ENCODE measurements at regions not wholly inside any gene's neighbourhood (a gene's known extent, or its start where the extent isn't known, plus 50 kb on each side); places are given as distances from the start of the nearest gene placed in this dataset.

DNA sequence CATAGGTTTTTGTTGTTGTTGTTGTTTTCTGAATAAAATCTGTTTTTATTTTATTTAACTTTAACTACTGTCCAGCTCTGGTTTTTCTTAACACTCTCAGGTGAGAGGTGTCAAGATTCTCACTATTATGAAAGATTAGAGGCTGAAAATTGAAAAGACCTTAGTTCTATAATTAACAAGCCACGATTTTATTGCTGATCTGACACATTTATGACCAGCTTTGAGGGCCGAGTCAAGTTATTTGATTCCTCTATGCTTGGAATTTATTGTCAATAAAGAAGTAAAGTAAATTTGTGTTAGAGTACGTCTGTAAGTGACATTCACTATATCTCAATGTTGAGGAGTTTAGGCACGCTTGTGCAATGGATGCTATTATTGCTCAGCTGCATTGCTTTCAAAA lies 808.8 kb downstream of the GALC start:
- TF ChIP-seq, protein P1, sequence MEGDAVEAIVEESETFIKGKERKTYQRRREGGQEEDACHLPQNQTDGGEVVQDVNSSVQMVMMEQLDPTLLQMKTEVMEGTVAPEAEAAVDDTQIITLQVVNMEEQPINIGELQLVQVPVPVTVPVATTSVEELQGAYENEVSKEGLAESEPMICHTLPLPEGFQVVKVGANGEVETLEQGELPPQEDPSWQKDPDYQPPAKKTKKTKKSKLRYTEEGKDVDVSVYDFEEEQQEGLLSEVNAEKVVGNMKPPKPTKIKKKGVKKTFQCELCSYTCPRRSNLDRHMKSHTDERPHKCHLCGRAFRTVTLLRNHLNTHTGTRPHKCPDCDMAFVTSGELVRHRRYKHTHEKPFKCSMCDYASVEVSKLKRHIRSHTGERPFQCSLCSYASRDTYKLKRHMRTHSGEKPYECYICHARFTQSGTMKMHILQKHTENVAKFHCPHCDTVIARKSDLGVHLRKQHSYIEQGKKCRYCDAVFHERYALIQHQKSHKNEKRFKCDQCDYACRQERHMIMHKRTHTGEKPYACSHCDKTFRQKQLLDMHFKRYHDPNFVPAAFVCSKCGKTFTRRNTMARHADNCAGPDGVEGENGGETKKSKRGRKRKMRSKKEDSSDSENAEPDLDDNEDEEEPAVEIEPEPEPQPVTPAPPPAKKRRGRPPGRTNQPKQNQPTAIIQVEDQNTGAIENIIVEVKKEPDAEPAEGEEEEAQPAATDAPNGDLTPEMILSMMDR (IDR thresholded peaks at IDR 0.05; ENCODE audit: low read depth, low read length, missing control alignments), result no peak
- no peak for DNase-seq
- no peaks in the 10 kb centered on the region for H3K27me3 ChIP-seq (replicated peaks)
- H3K4me3 ChIP-seq (ENCODE audit: low read depth, low read length), result no peak overlapping the region
- in situ Hi-C loops (cut with HindIII; ENCODE audit: low pct_ligation_motif_present, low sequenced_read_pairs), result no loop called here
- H3K27ac ChIP-seq, result no peak overlapping the region
- no peaks in the 10 kb centered on the region for H3K36me3 ChIP-seq (replicated peaks)

DNA sequence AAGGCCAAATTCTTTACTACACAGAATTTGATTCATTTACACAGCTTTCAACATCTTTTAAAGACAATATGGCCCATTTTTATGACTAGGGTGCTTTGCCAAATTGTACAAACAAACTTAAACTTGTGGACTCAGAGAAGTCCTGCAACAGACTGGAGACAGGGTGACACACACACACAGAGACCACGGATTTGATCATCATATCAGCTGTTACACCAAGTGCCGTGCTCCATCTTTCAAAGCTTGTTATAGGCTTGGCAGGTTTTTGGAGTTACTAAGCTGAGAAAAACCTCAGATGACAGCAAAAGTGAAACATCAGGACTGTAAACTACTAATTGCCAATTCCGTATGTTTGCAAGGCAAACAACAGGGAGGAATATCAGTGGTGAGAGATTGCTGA lies 811.7 kb downstream of the GALC start:
- Histone ChIP-seq H3K4me3 (ENCODE audit: low read depth, low read length) (no peak overlapping the region), H3K27me3 (replicated peaks) (no peaks in the 10 kb centered on the region), H3K36me3 (replicated peaks) (no peaks in the 10 kb centered on the region), H3K27ac (no peak overlapping the region)
- in situ Hi-C loops (cut with HindIII; ENCODE audit: low pct_ligation_motif_present, low sequenced_read_pairs), result no loop called here
- no peak for DNase-seq
- TF ChIP-seq, protein P1 (IDR thresholded peaks at IDR 0.05; ENCODE audit: low read depth, low read length, missing control alignments), result no peak

DNA sequence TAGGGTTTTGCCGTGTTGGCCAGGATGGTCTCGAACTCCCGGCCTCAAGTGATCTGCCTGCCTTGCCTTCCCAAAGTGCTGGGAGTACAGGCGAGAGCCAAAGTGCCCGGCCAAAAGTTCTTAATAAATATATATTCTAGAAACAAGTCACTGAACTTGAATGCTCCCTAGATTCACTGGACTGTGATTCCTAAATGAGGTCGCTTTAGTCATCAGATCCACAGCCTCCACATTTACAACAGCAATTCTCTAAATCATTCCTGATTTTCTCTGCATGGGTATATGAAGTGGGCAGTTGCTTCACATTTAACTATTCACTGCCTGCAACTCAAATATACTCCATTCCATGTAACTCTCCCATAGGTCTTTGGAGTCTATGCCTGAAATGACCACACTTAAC lies 813.0 kb downstream of the GALC start:
- TF ChIP-seq, protein P1 (IDR thresholded peaks at IDR 0.05; ENCODE audit: low read depth, low read length, missing control alignments), result no peak
- no peaks in the 10 kb centered on the region for H3K36me3 ChIP-seq (replicated peaks)
- no peak for DNase-seq
- H3K4me3 ChIP-seq (ENCODE audit: low read depth, low read length), result no peak overlapping the region
- H3K27me3 ChIP-seq (replicated peaks), result no peaks in the 10 kb centered on the region
- H3K27ac ChIP-seq, result no peak overlapping the region
- in situ Hi-C loops (cut with HindIII; ENCODE audit: low pct_ligation_motif_present, low sequenced_read_pairs), result no loop called here

DNA sequence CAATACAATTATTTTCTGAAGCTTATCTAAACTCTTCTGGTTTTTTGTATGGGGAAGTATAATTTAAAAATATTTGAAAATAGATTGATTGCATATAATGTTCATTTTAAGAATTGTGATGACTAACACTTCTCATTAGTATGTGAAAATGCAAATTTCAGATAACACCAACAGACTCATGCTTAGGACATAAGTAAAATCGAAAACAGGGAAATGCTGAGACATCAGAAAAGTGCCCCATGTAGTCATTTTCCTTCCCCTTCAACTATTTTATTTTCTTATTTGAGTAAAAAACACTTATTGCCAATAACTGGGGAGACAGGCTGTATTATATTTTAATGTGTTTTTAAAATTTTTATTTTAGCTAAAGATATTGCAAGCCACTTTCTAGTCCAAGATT lies 814.7 kb downstream of the GALC start:
- in situ Hi-C loops (cut with HindIII; ENCODE audit: low pct_ligation_motif_present, low sequenced_read_pairs), result no loop called here
- no peak overlapping the region for H3K4me3 ChIP-seq (ENCODE audit: low read depth, low read length)
- H3K27me3 ChIP-seq (replicated peaks), result no peaks in the 10 kb centered on the region

DNA sequence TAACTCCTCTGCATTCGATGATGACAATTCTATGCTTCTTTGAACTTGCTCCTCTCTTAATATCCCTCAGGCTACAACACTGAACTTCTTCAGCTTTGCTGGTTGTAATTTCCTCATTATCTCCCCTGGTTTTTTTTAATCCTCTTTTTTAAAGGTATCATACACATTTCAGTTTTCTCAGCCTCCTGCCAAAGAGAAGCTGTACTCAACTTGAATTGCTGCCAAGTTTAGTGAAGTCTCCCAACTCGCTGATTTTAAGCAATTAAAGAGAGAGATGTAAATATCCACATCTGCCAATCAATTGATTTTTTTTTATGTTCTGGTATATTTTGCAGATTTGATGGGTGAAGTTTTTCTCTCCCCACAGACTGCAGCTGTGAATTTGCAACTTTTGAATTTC lies 817.8 kb downstream of the GALC start:
- DNase-seq, result no peak
- in situ Hi-C loops (cut with HindIII; ENCODE audit: low pct_ligation_motif_present, low sequenced_read_pairs), result no loop called here
- H3K27ac ChIP-seq, result no peak overlapping the region
- no peak overlapping the region for H3K4me3 ChIP-seq (ENCODE audit: low read depth, low read length)
- H3K27me3 ChIP-seq (replicated peaks), result no peaks in the 10 kb centered on the region
- no peaks in the 10 kb centered on the region for H3K36me3 ChIP-seq (replicated peaks)
- TF ChIP-seq, protein P1 (IDR thresholded peaks at IDR 0.05; ENCODE audit: low read depth, low read length, missing control alignments), result no peak

More for the DNA sequence above, 814.7 kb downstream of the GALC start:
- H3K27ac ChIP-seq, result no peak overlapping the region
- no peaks in the 10 kb centered on the region for H3K36me3 ChIP-seq (replicated peaks)
- TF ChIP-seq, protein P1 (IDR thresholded peaks at IDR 0.05; ENCODE audit: low read depth, low read length, missing control alignments), result no peak
- DNase-seq, result no peak

DNA sequence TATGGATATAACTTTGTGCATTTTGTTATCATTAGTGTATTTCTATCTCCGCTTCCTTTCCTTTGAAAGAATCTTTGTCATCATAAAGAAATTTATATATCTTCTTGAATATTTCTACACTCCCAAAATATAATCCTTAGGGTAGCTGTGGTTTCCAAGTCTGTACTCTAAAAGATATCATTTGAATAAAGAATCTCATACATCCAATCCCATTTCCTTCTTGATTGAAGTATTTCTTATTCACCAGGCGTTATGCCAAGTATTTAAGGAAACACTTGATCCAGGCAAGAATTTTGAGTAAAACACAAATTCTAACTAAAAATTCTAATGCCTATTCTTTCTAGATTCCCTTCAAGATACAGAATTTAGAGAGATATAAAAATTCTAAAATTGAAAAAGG lies 821.8 kb downstream of the GALC start:
- Histone ChIP-seq H3K27ac (no peak overlapping the region), H3K36me3 (replicated peaks) (no peaks in the 10 kb centered on the region), H3K27me3 (replicated peaks) (no peaks in the 10 kb centered on the region), H3K4me3 (ENCODE audit: low read depth, low read length) (no peak overlapping the region)
- TF ChIP-seq, protein P1 (IDR thresholded peaks at IDR 0.05; ENCODE audit: low read depth, low read length, missing control alignments), result no peak
- DNase-seq, result no peak
- in situ Hi-C loops (cut with HindIII; ENCODE audit: low pct_ligation_motif_present, low sequenced_read_pairs), result no loop called here
